ENCODE measurements at regions not wholly inside any gene's neighbourhood (a gene's known extent, or its start where the extent isn't known, plus 50 kb on each side); places are given as distances from the start of the nearest gene placed in this dataset.

GRCh38 chr3:69462826-69463100 is 76.9 kb upstream of the FRMD4B start:
- Mint-ChIP-seq H3K4me1 (no peaks in the 10 kb centered on the region), H3K9me3 (peaks cover 4% of the 10 kb centered on the region), H3K36me3 (no peaks in the 10 kb centered on the region), H3K27me3 (ENCODE audit: low read depth) (peaks cover 17% of the 10 kb centered on the region), H3K4me3 (no peak overlapping the region), H3K27ac (no peak overlapping the region)
- no peak for DNase-seq (ENCODE audit: low spot score in 2 of 2, unreplicated experiment in 2 of 2)
- no peak for TF ChIP-seq CTCF (IDR thresholded peaks at IDR 0.05; ENCODE audit: unreplicated experiment)

- Mint-ChIP-seq H3K4me3 (no peak overlapping the region), H3K36me3 (no peaks in the 10 kb centered on the region), H3K27ac (no peak overlapping the region)
These were observed 76.3 kb upstream of the FRMD4B start for GRCh38 chr3:69462022-69462825.

DNA sequence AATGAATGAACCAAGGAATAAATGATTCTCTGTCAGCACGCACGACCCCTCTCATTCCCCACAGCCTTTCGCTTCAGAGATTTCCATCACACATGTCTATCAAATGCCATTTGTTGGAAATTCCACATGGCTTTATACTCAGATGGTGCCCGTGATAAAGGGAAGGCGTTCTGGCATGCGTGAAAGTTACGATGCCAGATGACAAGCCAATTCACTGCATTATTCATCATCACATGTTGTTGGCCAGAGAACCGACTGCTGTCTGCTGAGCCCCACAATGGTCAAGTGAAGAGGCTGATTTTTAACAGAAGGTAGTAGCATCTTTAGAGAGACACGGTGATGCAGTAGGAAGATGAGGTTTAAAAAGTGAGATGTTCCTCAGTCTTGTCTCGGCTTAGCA is 74.1 kb upstream of the FRMD4B start:
- H3K27me3 Mint-ChIP-seq (ENCODE audit: low read depth) = peaks cover 3% of the 10 kb centered on the region
- no peaks in the 10 kb centered on the region for H3K4me1 Mint-ChIP-seq
- no peaks in the 10 kb centered on the region for H3K9me3 Mint-ChIP-seq
- no peak for DNase-seq (ENCODE audit: low spot score in 2 of 2, unreplicated experiment in 2 of 2)
- no peak for TF ChIP-seq CTCF (IDR thresholded peaks at IDR 0.05; ENCODE audit: unreplicated experiment)
- no peak overlapping the region for H3K4me3 Mint-ChIP-seq
- no peaks in the 10 kb centered on the region for H3K36me3 Mint-ChIP-seq
- H3K27ac Mint-ChIP-seq = no peak overlapping the region

More at GRCh38 chr3:69462022-69462825, 76.3 kb upstream of the FRMD4B start:
- peaks cover 13% of the 10 kb centered on the region for H3K27me3 Mint-ChIP-seq (ENCODE audit: low read depth)
- H3K4me1 Mint-ChIP-seq = no peaks in the 10 kb centered on the region
- DNase-seq (ENCODE audit: low spot score in 2 of 2, unreplicated experiment in 2 of 2) = no peak
- TF ChIP-seq CTCF (IDR thresholded peaks at IDR 0.05; ENCODE audit: unreplicated experiment) = no peak
- H3K9me3 Mint-ChIP-seq = peaks cover 4% of the 10 kb centered on the region

- no peak for DNase-seq (ENCODE audit: low spot score in 2 of 2, unreplicated experiment in 2 of 2)
- H3K27ac Mint-ChIP-seq = no peak overlapping the region
- no peaks in the 10 kb centered on the region for H3K36me3 Mint-ChIP-seq
- no peak for TF ChIP-seq CTCF (IDR thresholded peaks at IDR 0.05; ENCODE audit: unreplicated experiment)
- no peak overlapping the region for H3K4me3 Mint-ChIP-seq
- peaks cover 3% of the 10 kb centered on the region for H3K27me3 Mint-ChIP-seq (ENCODE audit: low read depth)
- H3K4me1 Mint-ChIP-seq = no peaks in the 10 kb centered on the region
- no peaks in the 10 kb centered on the region for H3K9me3 Mint-ChIP-seq
These were observed 73.0 kb upstream of the FRMD4B start for GRCh38 chr3:69458803-69459365.

- no peaks in the 10 kb centered on the region for H3K36me3 Mint-ChIP-seq
- H3K27me3 Mint-ChIP-seq (ENCODE audit: low read depth) = peaks cover 3% of the 10 kb centered on the region
- no peak for DNase-seq (ENCODE audit: low spot score in 2 of 2, unreplicated experiment in 2 of 2)
- no peak for TF ChIP-seq CTCF (IDR thresholded peaks at IDR 0.05; ENCODE audit: unreplicated experiment)
- no peak overlapping the region for H3K27ac Mint-ChIP-seq
- no peaks in the 10 kb centered on the region for H3K9me3 Mint-ChIP-seq
- H3K4me3 Mint-ChIP-seq = no peak overlapping the region
- H3K4me1 Mint-ChIP-seq = no peaks in the 10 kb centered on the region
These were observed 70.7 kb upstream of the FRMD4B start for GRCh38 chr3:69456631-69457030.

All from mesothelial cell of epicardium (in vitro differentiated cells).